ENCODE measurements at regions not wholly inside any gene's neighbourhood (a gene's known extent, or its start where the extent isn't known, plus 50 kb on each side); places are given as distances from the start of the nearest gene placed in this dataset.

DNA sequence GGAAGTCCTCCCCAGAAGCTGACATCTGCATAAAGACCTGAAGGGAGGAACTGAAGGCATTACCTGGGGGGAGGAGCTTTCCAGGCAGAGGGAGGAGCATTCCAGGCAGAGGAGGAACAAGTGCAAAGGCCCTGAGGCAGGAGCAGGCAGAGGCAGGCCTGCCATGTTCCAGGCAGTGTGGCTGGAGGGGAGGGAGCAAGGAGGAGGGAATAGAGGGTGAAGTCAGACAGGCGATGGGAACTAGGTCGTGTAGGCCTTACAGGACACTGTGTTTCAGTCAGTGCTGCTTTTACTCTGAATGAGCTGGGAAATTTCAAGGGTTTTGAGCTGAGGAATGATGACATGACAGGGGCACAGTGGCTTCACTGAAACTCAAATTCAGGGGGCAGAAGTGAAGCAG lies 292.7 kb downstream of the BCOR start:
- H3K27ac Mint-ChIP-seq: no peak overlapping the region
- peaks cover 6% of the 10 kb centered on the region for H3K36me3 Mint-ChIP-seq
- peaks cover 19% of the 10 kb centered on the region for H3K27me3 Mint-ChIP-seq
- H3K4me3 Mint-ChIP-seq: no peak overlapping the region
- H3K4me1 Mint-ChIP-seq: no peaks in the 10 kb centered on the region
- no peak for ATAC-seq
- peaks cover 5% of the 10 kb centered on the region for H3K9me3 Mint-ChIP-seq

DNA sequence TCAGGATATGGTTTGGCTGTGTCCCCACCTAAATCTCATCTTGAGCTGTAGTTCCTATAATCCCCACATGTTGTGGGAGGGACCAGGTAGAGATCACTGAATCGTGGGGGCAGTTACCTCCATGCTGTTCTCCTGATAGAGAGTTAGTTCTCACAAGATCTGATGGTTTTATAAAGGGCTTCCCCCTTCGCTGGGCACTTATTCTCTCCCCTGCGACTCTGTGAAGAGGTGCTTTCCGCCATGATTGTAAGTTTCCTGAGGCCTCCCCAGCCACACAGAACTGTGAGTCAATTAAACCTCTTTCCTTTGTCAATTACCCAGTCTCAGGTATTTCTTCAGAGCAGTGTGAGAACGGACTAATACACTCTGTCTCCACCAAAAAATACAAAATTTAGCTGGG lies 291.9 kb downstream of the BCOR start:
- Mint-ChIP-seq H3K27me3 (peaks cover 27% of the 10 kb centered on the region), H3K27ac (no peak overlapping the region), H3K9me3 (peaks cover 5% of the 10 kb centered on the region), H3K4me3 (no peak overlapping the region), H3K36me3 (peaks cover 6% of the 10 kb centered on the region), H3K4me1 (no peaks in the 10 kb centered on the region)
- no peak for ATAC-seq

DNA sequence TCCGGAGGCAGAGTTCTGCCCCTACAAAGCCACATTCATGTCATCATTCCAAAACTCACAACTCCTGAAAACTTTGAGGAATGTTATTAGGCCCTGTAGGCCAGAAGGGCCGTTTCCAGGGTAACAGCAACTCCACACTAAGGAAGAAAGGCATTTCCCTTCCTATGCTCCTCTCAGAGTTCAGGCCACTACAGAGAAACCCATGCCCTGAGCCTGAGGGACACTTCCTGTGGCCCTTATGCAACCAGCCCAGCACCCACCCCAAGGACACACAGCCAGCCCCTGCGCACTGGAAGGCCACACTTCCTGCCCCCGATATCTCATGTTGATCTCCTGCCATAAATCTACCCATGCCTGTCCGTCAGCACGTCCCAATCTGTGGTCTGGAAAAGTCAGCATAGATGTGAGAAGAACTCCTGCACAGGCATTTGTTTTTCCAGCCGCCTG lies 289.3 kb downstream of the BCOR start:
- no peak for ATAC-seq
- Mint-ChIP-seq H3K9me3 (peaks cover 5% of the 10 kb centered on the region), H3K36me3 (peaks cover 6% of the 10 kb centered on the region), H3K27me3 (peaks cover 33% of the 10 kb centered on the region), H3K27ac (no peak overlapping the region), H3K4me3 (no peak overlapping the region), H3K4me1 (no peaks in the 10 kb centered on the region)

DNA sequence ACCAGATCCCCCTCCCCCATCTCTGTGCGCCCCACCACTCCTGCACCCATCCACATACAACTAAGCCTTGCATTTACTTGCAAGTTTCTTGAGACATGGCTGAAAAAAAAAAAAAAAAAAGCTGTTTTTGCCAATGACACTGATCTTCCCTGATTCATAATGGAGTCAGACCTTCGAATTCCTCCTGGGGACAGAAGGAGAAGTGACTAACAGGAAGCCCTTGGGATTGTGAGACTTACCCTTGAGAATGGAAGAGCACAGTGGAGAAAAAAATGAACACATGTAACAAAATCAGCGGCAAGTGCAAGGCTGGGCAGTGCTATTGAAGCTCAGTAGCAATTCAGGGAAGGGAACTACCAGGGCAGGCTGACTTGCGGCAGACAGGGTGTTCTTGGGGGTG lies 288.4 kb downstream of the BCOR start:
- peaks cover 6% of the 10 kb centered on the region for H3K36me3 Mint-ChIP-seq
- H3K27me3 Mint-ChIP-seq: peaks cover 41% of the 10 kb centered on the region
- ATAC-seq: no peak
- H3K9me3 Mint-ChIP-seq: peaks cover 5% of the 10 kb centered on the region
- no peak overlapping the region for H3K4me3 Mint-ChIP-seq
- H3K4me1 Mint-ChIP-seq: no peaks in the 10 kb centered on the region
- H3K27ac Mint-ChIP-seq: no peak overlapping the region

DNA sequence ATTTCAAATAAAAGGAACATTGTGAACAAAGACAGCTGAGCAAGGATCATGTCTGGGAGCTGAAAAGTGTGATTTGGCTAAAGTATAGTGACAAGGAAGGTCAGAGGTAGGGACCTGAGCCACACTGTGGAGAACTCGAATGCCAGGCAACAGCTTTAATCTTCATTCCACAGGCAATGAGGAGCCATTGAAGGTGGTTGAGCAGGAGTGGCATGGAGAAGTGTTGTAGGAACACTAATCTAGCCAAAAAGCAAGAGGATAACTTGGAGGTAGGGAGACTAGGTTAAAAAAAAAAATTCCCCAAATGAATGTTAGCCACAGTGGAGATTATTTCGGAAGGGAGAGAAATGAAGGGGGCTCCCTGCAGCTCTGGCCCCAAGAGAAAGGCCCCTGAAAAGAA lies 286.9 kb downstream of the BCOR start:
- Mint-ChIP-seq H3K4me1 (peaks cover 5% of the 10 kb centered on the region), H3K36me3 (no peaks in the 10 kb centered on the region), H3K27me3 (peaks cover 32% of the 10 kb centered on the region), H3K4me3 (no peak overlapping the region), H3K9me3 (no peaks in the 10 kb centered on the region), H3K27ac (no peak overlapping the region)
- no peak for ATAC-seq

DNA sequence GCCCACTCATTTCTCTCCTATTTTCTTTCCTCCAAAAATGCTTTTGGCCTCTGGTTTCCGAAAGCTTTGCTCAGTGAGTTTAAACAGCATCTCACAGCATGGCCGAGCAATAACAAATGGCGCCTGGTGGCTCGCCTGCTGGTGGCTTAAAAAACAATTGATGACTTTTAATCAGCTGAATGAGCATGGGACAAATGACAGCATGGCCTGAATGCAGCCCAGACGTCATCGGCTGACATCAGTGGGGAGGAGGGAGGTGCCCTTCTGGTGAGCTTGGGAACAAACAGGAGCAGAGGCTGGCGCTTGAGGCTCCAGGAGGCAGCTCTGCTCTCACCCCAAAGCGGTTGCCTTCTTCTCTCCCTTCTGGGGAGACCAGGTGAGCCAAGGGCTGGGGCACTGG lies 286.4 kb downstream of the BCOR start:
- no peak for ATAC-seq
- H3K27me3 Mint-ChIP-seq: peaks cover 32% of the 10 kb centered on the region
- no peak overlapping the region for H3K27ac Mint-ChIP-seq
- H3K4me1 Mint-ChIP-seq: peaks cover 6% of the 10 kb centered on the region
- H3K9me3 Mint-ChIP-seq: no peaks in the 10 kb centered on the region
- H3K4me3 Mint-ChIP-seq: no peak overlapping the region
- no peaks in the 10 kb centered on the region for H3K36me3 Mint-ChIP-seq

DNA sequence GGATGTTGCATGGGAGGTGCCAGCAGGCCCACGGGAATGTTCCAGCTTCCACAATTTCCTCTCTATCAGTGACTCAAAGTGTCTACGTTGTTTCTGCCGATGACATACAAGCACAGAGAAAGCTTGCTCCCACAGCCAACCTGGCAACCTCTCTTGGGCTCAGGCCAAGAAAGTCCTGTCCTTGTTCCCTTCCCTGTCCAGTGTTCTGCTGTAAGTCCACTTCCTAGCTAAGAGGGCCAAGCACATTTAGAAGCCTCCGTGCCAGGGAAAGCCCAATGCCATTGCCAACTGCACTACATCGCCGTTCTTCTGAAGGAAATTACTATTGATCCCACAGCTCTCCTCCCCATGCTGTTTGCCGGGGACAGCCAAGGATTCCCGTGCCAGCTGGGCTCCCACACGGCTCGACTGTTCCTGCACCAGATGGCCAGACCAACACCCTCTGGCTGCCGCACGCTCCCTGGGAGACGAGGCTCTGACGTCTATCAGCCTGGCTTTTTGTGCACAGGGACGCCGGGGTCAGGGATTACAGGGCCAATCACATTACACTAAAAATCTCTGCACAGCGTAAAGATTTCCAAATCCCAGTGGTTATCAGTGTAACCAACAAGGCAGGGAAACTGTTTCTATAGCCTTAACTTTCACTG lies 284.0 kb downstream of the BCOR start:
- no peaks in the 10 kb centered on the region for H3K36me3 Mint-ChIP-seq
- H3K9me3 Mint-ChIP-seq: no peaks in the 10 kb centered on the region
- no peak overlapping the region for H3K4me3 Mint-ChIP-seq
- H3K27ac Mint-ChIP-seq: no peak overlapping the region
- no peak for ATAC-seq
- H3K27me3 Mint-ChIP-seq: peaks cover 43% of the 10 kb centered on the region
- peaks cover 6% of the 10 kb centered on the region for H3K4me1 Mint-ChIP-seq

DNA sequence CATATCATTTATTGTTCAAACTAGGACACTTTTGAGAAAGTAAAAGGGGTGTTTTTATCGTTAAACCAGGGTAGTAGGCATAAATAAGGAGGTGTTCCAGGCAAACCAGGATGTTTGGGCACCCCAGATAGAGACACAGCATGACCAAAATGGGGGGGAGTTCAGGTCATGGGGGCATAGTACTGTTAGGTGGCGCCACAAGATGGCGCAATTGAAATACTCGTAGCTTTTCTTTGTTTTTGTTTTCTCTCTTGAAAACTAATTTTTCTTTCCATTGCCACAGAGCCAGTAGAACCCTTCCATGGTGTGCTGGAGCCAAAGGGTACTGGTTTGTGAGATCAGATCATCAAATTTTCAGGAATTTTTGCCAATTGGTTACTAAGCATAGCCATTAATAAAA lies 283.4 kb downstream of the BCOR start:
- no peaks in the 10 kb centered on the region for H3K36me3 Mint-ChIP-seq
- no peak overlapping the region for H3K27ac Mint-ChIP-seq
- ATAC-seq: no peak
- peaks cover 37% of the 10 kb centered on the region for H3K27me3 Mint-ChIP-seq
- peaks cover 6% of the 10 kb centered on the region for H3K4me1 Mint-ChIP-seq
- no peak overlapping the region for H3K4me3 Mint-ChIP-seq
- H3K9me3 Mint-ChIP-seq: no peaks in the 10 kb centered on the region

DNA sequence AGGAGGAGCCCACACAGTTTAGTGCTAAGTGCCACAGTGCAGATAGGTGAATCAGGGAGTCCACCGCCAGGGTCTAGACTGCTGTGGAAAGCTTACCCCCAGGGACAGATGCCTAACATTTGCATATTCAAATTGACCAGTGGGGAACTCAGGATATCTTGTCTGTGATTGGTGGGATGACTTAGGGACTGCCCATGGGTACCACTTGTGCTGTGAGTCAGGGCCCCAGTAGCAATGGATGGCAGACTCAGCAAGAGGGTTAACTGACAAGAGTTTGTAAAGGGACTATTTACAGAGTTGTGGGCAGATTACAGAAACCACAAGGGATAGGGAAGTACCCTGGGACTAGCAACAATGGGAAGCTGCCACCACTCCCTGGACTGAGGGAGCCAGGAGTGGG lies 282.1 kb downstream of the BCOR start:
- peak; percentile 92 for ATAC-seq

DNA sequence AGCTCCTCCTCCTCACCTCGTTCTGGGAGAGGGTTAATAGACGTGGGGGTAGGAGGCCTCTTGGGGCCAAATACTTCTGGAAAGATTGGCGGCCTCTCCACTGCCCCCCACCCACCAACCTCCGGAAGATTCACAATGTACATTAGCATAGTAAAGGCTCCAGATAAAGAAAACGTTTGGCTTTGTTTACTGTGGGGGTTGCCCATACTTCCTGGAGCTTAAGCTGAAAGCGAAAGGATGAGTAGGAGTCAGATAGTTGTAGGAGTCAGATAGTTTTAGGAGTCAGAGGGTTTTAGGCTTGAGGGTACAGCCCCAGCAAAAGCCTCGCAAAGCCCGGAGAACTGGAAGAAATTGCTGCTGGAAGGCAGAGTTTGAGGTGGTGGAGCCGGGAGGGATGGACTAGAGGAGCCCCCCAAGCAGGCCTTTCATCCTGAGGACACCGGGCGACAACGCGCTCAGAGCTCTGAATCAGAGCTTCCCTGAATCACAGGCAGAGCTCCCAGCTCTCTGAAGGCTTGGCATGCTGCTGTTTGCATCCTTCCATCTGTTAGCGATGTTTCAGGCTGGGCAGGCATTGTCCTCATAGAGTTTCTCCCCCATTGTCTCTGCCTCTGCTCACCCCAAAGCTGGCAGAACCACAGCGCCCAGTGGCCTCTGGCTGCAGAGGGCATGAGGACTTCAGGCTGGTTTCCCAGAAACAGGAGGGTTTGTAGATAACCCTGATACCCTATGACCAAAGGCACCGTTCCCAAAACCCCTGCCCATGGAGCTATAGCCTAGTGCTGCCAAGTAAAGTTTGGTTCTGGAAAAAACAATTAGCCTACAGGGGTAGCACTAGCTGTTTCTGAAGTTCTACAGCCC lies 280.7 kb downstream of the BCOR start:
- peaks cover 44% of the 10 kb centered on the region for H3K27me3 Mint-ChIP-seq
- no peak overlapping the region for H3K27ac Mint-ChIP-seq
- H3K9me3 Mint-ChIP-seq: no peaks in the 10 kb centered on the region
- H3K36me3 Mint-ChIP-seq: no peaks in the 10 kb centered on the region
- ATAC-seq: no peak
- no peak overlapping the region for H3K4me3 Mint-ChIP-seq
- H3K4me1 Mint-ChIP-seq: peaks cover 10% of the 10 kb centered on the region

More for the DNA sequence above, 282.1 kb downstream of the BCOR start:
- Mint-ChIP-seq H3K27me3 (peaks cover 41% of the 10 kb centered on the region), H3K4me1 (peaks cover 6% of the 10 kb centered on the region), H3K36me3 (no peaks in the 10 kb centered on the region), H3K9me3 (no peaks in the 10 kb centered on the region), H3K4me3 (no peak overlapping the region), H3K27ac (peak overlapping the region; percentile 30)

DNA sequence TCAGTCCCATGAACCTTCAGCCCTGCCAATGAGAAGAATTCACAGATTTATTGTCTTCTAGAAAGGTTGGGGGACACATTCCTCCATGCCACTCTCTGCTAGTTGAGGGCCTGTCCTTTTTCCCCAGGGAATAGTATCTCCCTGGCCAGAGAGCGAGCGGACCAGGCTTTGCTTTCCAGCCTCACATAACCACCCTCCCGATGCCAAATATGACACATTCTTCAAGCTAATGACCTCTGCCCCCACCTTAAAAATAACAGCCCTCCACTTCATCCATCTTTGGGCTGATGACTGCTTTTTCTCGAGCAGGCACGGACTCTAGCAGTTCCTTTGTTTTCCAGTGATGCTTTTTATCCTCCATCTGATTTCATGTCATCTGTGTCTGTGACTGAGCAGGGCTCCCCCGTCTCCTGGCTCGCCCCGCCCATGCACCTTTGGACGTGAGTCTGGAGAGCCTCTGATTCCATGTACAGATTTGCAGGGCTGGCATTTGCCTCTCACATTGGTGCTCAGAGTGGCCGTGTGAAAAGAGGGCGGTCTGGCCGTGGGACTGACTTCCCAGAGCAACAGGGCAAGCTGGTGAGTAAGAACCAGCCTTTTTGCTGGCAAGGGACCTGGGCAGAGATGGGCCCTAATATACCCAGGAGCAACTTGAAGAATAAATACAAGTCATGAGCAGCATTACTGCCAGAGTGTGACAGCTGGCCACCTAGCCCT lies 279.8 kb downstream of the BCOR start:
- Mint-ChIP-seq H3K27me3 (peaks cover 49% of the 10 kb centered on the region), H3K4me1 (peaks cover 13% of the 10 kb centered on the region), H3K27ac (no peak overlapping the region), H3K36me3 (no peaks in the 10 kb centered on the region), H3K9me3 (no peaks in the 10 kb centered on the region), H3K4me3 (no peak overlapping the region)
- ATAC-seq: no peak

DNA sequence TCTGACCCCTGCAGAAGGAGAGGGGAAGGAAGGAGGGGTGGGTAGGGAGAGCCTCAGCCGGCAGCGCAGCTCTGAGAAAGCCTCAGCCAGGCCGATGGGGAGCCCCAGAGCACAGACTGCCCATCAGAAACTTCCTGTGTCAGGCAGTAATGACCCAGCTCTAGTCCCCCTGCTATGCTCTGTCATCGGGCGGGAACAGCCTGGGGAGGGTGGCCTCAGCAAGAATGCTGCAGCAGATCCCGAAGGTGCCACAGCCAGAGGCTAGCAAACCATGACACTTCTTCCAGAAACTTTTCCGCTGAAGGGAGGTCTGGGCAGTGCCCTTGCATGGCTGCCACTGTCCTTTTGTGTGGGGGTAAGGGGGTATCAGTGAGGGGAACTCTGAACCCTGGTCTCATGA lies 279.0 kb downstream of the BCOR start:
- no peak overlapping the region for H3K4me3 Mint-ChIP-seq
- H3K27ac Mint-ChIP-seq: no peak overlapping the region
- H3K36me3 Mint-ChIP-seq: no peaks in the 10 kb centered on the region
- H3K9me3 Mint-ChIP-seq: no peaks in the 10 kb centered on the region
- peaks cover 50% of the 10 kb centered on the region for H3K27me3 Mint-ChIP-seq
- ATAC-seq: no peak
- H3K4me1 Mint-ChIP-seq: peaks cover 16% of the 10 kb centered on the region

DNA sequence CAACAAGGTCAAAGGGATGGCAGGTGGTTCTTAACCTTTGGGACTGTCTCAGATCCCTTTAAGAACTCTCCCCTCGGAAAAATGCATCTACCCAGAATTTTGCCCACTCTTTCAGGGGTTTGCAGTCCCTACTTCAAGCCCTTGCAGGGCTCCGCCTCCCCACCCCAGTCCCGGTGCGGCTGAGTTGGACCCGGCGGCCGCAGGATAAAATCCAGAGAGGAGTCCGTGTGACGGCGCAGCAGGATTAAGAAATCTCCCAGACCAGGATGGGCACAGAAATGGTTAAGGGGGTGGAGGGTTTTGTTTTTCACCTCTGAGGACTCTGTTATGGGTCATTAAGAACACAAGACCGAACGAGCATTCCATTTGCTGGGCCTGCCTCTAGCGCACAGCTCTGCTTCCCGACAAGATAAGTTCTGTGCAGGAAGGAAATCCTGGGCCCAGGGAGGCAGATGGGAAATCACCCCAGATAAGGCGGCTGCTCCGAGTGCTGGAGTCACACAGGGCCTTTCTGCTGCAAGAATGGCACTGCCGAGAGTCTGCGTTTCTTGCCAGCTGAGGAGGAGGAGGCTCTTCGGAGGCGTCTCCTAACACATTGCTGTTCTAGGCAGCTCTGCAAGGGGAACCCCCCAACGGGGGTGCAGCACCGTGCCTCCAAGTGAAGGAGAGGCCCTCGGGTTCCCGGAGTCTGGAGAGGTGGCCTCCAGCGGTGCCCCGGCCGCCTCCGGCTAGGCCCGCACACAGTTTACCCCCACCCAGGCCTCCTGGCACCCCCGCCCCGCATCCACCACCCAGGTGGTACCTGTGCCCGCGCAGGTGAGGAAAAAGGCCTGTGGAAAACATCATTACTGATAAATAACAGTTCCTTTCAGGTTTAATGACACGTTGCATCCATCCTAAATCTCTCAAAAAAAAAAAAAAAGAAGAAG lies 277.6 kb downstream of the BCOR start:
- peak overlapping the region; percentile 71 for H3K4me3 Mint-ChIP-seq
- peak overlapping the region; percentile 30 for H3K27ac Mint-ChIP-seq
- no peaks in the 10 kb centered on the region for H3K36me3 Mint-ChIP-seq
- H3K27me3 Mint-ChIP-seq: peaks cover 58% of the 10 kb centered on the region
- peaks cover 22% of the 10 kb centered on the region for H3K4me1 Mint-ChIP-seq
- no peak for ATAC-seq
- no peaks in the 10 kb centered on the region for H3K9me3 Mint-ChIP-seq

DNA sequence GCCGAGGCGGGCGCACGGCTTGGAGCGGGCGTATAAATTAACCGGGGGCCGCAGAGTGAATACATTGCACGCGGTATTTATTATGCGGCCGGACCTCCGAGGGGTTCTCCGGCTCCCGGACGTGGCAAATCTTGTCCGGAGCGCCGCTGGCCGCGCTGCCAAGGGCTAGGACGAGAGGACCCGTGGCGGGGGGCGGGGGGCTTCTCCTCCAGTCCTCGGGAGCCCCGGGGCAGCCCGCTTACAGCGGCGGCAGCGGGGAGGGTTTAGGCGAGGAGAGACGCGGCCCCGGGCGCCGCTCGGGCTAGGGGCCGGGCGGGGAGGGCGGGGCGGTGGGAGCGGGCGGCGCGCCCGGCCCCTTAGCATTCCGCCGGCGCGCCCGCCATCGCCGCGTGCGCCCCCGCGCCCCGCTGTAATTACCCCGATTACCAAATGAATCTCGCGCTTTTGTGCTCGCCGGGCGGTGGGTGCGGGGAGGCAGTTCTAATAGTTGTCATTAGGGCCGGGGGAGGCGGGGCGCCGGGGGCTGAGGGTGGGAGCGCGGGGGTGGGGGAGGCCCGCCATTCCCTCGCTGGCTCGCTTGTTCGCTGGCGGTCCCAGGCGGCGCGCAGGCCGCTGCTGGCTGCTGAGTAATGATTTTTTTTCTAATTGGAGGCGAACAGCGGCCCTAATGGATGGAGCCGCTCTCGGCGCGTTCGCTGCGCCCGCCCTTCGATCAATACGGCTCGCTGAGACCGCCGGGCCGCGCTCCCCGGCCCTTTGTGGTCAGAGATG lies 276.6 kb downstream of the BCOR start:
- Mint-ChIP-seq H3K4me1 (peaks cover 15% of the 10 kb centered on the region), H3K27ac (peak overlapping the region; percentile 30), H3K27me3 (peaks cover 68% of the 10 kb centered on the region), H3K36me3 (no peaks in the 10 kb centered on the region), H3K4me3 (peak overlapping the region; percentile 71), H3K9me3 (peaks cover 3% of the 10 kb centered on the region)
- no peak for ATAC-seq

Measured in stimulated activated memory B cell treated with anti-CD40 and anti-IgM and Interleukin-4, amounts not matched to agents 10 μg/mL and 1 μg/mL and 100 μg/mL, for 72 hours (primary cell).